OCI-LY1 (cell line): ENCODE measurements at regions not wholly inside any gene's neighbourhood (a gene's known extent, or its start where the extent isn't known, plus 50 kb on each side); places are given as distances from the start of the nearest gene placed in this dataset.

Experiments
- CTCF ChIP-seq: fragments of 200-600 bp; sonication (generic), shearing (Covaris generic); IDR thresholded peaks from 2 replicates; pipeline ENCODE4 v1.5.1; 2017; ENCODE audit warnings: mild to moderate bottlenecking, antibody characterized with exemption, low read length, moderate library complexity, mixed read lengths
- EZH2 ChIP-seq: fragments of 200-600 bp; sonication (generic), shearing (Covaris generic); IDR thresholded peaks from 2 replicates; pipeline ENCODE4 v1.8.0; 2017; ENCODE audit warnings: borderline replicate concordance, mixed run types, mild to moderate bottlenecking, antibody characterized with exemption, low read length, moderate library complexity, mixed read lengths

GRCh38 chrX:140586951-140587350, 82.1 kb upstream of the SOX3 start:
- TF ChIP-seq CTCF (no peak), EZH2 (no peak)
